Left lung (tissue), 4 donors: ENCODE measurements at regions not wholly inside any gene's neighbourhood (a gene's known extent, or its start where the extent isn't known, plus 50 kb on each side); places are given as distances from the start of the nearest gene placed in this dataset.

ENCODE experiments used
- ATAC-seq: fragments of 200-7000 bp; cut with Tn5 transposase; one replicate; pipeline ENCODE4 v1.9.1; 2020; ENCODE audit warnings: moderate library complexity
- DNase-seq, 4 donors: peaks; one replicate each; pipeline ENCODE4 v3.0.0-alpha.2; 2013 to 2020
- H3K27ac ChIP-seq, 2 donors: fragments of 200-600 bp; sonication (generic) in 1 of 2; one replicate each; pipeline versions ENCODE4 v1.5.0 to v1.8.0; 2020 to 2021
- H3K27me3 ChIP-seq, 2 donors: fragments of 200-600 bp; sonication (generic) in 1 of 2; one replicate each; pipeline versions ENCODE4 v1.5.0 to v1.8.0; 2020 to 2021
- H3K36me3 ChIP-seq, 2 donors: fragments of 200-600 bp; sonication (generic) in 1 of 2; one replicate each; pipeline versions ENCODE4 v1.5.0 to v1.8.0; 2020 to 2021
- H3K4me1 ChIP-seq, 2 donors: fragments of 200-600 bp; one replicate each; pipeline ENCODE4 v1.8.0; 2021
- H3K4me3 ChIP-seq, 2 donors: fragments of 200-600 bp; sonication (generic) in 1 of 2; one replicate each; pipeline versions ENCODE4 v1.5.0 to v1.8.0; 2020 to 2021; ENCODE audit warnings: mild to moderate bottlenecking in 1 of 2
- H3K9me3 ChIP-seq, 2 donors: fragments of 200-600 bp; sonication (generic) in 1 of 2; one replicate each; pipeline versions ENCODE4 v1.5.0 to v1.8.0; 2020 to 2021
- CTCF ChIP-seq, 2 donors: fragments of 200-600 bp; sonication (generic) in 1 of 2; IDR thresholded peaks; one replicate each; pipeline versions ENCODE4 v1.5.0 to v1.8.0; 2021; ENCODE audit warnings: antibody characterized with exemption in 2 of 2
- intact Hi-C, 2 donors: fragments of 100-400 bp; cut with DNase I; formaldehyde crosslinking; loops; one replicate each; pipeline versions ENCODE4 v1.11.2 to v1.14.2; 2022
- donor health status: DM: no; HTN: yes; CAD: no.
- donor health status: DM: no; HTN: no; CAD: no.

DNA sequence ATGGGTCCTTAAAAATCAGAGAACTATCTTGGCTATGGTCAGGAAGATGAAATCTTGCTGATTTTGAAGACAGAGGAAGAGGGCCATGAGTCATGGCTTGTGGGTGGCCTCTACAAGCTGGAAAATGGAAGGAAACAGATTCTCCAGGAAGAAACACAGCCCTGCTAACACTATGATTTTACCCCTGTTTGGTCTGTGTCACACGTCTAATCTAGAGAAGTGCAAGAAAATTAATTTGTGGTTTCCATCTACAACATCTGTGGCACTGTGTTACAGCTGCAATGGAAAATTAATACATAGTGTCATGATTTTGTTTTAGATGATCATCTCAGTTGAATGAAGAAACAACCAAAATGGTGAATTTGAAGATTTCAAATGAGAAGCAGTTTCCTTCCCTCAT is 288.7 kb upstream of the NRIP1 start:
- no peak for ATAC-seq
- no peak overlapping the region for H3K27ac ChIP-seq
- no peak for DNase-seq
- no peak overlapping the region for H3K4me3 ChIP-seq
- intact Hi-C loops = no loop called here
- no peaks in the 10 kb centered on the region for H3K4me1 ChIP-seq
- no peaks in the 10 kb centered on the region for H3K36me3 ChIP-seq
- no peaks in the 10 kb centered on the region for H3K27me3 ChIP-seq
- H3K9me3 ChIP-seq = no peaks in the 10 kb centered on the region
- TF ChIP-seq CTCF (IDR thresholded peaks at IDR 0.05) = no peak

DNA sequence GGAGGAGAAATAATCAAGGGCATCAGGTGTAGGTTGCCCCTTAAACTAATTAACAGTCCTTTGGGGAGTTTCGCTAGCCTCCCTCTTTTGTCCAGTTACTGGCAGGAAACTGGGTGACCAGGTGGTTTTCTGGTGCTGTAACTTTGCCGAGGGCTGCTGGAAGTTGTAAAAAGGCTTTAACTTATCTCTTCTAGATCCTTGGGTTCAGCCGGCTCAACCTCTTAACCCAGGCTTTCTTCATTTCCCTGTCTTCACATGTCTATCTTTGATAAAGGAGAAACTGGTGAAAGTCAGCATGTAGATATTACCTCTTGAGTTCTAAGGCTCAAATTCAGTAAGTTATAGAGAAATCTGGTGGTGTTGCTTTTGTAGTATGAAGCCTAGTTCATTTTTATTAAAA is 289.7 kb upstream of the NRIP1 start:
- ATAC-seq (no peak), DNase-seq (no peak)
- H3K9me3 ChIP-seq = no peaks in the 10 kb centered on the region
- H3K36me3 ChIP-seq = no peaks in the 10 kb centered on the region
- H3K4me3 ChIP-seq = no peak overlapping the region
- H3K4me1 ChIP-seq = no peaks in the 10 kb centered on the region
- H3K27me3 ChIP-seq = no peaks in the 10 kb centered on the region
- H3K27ac ChIP-seq = no peak overlapping the region
- TF ChIP-seq CTCF (IDR thresholded peaks at IDR 0.05) = no peak
- intact Hi-C loops = no loop called here

DNA sequence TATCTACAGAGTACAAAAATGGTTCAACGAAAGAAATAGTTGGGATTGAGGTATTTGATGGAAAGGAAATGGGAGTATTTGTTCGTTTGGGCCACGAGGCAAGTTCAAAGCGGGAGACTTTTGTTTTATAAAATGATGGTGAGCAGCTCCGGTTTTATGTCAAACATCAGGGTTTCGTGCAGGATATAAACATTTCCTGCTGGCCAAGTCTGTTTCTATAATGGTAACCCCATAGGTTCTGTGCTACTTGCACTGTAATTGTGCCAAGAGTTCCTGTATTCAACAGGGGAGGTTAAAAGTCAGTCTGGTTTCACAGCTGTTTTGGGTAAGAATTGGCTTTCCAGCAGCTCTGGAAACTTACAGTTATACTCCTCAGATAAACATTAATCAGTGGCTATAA is 290.3 kb upstream of the NRIP1 start:
- H3K9me3 ChIP-seq = no peaks in the 10 kb centered on the region
- DNase-seq = peak in 1 of 4 donors; percentile 10
- H3K36me3 ChIP-seq = no peaks in the 10 kb centered on the region
- TF ChIP-seq CTCF (IDR thresholded peaks at IDR 0.05) = no peak
- intact Hi-C loops = no loop called here
- no peak for ATAC-seq
- H3K27me3 ChIP-seq = no peaks in the 10 kb centered on the region
- no peak overlapping the region for H3K27ac ChIP-seq
- no peak overlapping the region for H3K4me3 ChIP-seq
- no peaks in the 10 kb centered on the region for H3K4me1 ChIP-seq

- no peak for TF ChIP-seq CTCF (IDR thresholded peaks at IDR 0.05)
- Histone ChIP-seq H3K9me3 (no peaks in the 10 kb centered on the region), H3K4me3 (no peak overlapping the region), H3K27ac (no peak overlapping the region), H3K4me1 (no peaks in the 10 kb centered on the region), H3K36me3 (no peaks in the 10 kb centered on the region), H3K27me3 (no peaks in the 10 kb centered on the region)
- ATAC-seq (no peak), DNase-seq (no peak)
- intact Hi-C loops = no loop called here
These were observed 294.5 kb upstream of the NRIP1 start for GRCh38 chr21:15359251-15359650.

DNA sequence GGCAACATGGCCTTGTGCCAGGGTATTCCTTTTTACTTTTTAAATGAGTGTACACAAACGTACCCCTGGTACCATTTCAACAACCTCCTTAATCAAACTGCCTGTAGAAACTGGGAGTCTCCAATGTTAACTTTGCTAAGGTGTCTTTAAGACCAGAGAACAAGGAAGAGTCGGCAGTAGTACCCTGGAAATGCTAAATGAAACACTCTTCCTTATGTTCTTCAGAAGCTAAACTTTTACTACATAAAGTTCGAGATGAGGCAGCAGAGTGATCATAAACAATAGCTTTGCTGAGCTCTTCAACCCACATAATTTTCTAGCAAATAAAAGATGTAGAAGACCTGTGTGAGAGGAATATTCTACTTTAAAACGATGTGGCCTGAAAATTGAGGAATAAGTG is 297.7 kb upstream of the NRIP1 start:
- no peak for DNase-seq
- ATAC-seq = no peak
- Histone ChIP-seq H3K9me3 (peaks cover 0 to 12% of the 10 kb centered on the region in 2 donors), H3K27me3 (no peaks in the 10 kb centered on the region), H3K4me3 (no peak overlapping the region), H3K27ac (no peak overlapping the region), H3K36me3 (no peaks in the 10 kb centered on the region), H3K4me1 (no peaks in the 10 kb centered on the region)
- intact Hi-C loops = no loop called here
- TF ChIP-seq CTCF (IDR thresholded peaks at IDR 0.05) = no peak
